Panc1 (cell line): ENCODE measurements at regions not wholly inside any gene's neighbourhood (a gene's known extent, or its start where the extent isn't known, plus 50 kb on each side); places are given as distances from the start of the nearest gene placed in this dataset.

Experiments used
- TF ChIP-seq, protein P1 (sequence below): fragments of 450-650 bp; IDR thresholded peaks from 2 replicates; pipeline ENCODE4 v1.5.1; 2017; ENCODE audit warnings: mild to moderate bottlenecking
- TF ChIP-seq, protein P2 (sequence below), 2 experiments: IDR thresholded peaks; 2 replicates each; pipeline ENCODE4 v1.6.1; 2011 to 2012; ENCODE audit warnings: low read depth in 2 of 2, control low read depth in 1 of 2, low read length in 1 of 2, mild to moderate bottlenecking in 1 of 2, moderate library complexity in 1 of 2; ENCODE audit not compliant: insufficient read depth in 1 of 2

DNA sequence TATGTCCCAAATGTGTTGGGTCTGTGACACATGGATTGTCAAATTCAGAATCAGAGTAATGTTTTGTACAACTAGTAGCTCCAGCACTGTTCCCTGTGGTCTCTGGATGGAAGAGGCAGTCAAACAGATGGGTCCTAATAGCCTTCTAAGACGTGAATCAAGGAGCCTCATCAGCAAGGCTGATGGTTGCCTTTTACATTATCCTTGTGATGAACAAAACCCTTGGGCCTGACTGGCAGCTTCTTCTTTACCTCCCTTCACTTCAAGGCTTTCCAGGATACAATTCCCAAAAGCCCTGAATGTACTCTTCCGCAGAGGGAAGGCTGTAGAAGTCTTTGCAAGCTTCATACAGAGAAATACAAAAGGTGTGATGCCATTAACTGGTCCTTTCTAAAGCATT lies 633.3 kb downstream of the USP25 start:
- TF ChIP-seq, protein P1, sequence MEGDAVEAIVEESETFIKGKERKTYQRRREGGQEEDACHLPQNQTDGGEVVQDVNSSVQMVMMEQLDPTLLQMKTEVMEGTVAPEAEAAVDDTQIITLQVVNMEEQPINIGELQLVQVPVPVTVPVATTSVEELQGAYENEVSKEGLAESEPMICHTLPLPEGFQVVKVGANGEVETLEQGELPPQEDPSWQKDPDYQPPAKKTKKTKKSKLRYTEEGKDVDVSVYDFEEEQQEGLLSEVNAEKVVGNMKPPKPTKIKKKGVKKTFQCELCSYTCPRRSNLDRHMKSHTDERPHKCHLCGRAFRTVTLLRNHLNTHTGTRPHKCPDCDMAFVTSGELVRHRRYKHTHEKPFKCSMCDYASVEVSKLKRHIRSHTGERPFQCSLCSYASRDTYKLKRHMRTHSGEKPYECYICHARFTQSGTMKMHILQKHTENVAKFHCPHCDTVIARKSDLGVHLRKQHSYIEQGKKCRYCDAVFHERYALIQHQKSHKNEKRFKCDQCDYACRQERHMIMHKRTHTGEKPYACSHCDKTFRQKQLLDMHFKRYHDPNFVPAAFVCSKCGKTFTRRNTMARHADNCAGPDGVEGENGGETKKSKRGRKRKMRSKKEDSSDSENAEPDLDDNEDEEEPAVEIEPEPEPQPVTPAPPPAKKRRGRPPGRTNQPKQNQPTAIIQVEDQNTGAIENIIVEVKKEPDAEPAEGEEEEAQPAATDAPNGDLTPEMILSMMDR = no peak
- TF ChIP-seq, protein P2, sequence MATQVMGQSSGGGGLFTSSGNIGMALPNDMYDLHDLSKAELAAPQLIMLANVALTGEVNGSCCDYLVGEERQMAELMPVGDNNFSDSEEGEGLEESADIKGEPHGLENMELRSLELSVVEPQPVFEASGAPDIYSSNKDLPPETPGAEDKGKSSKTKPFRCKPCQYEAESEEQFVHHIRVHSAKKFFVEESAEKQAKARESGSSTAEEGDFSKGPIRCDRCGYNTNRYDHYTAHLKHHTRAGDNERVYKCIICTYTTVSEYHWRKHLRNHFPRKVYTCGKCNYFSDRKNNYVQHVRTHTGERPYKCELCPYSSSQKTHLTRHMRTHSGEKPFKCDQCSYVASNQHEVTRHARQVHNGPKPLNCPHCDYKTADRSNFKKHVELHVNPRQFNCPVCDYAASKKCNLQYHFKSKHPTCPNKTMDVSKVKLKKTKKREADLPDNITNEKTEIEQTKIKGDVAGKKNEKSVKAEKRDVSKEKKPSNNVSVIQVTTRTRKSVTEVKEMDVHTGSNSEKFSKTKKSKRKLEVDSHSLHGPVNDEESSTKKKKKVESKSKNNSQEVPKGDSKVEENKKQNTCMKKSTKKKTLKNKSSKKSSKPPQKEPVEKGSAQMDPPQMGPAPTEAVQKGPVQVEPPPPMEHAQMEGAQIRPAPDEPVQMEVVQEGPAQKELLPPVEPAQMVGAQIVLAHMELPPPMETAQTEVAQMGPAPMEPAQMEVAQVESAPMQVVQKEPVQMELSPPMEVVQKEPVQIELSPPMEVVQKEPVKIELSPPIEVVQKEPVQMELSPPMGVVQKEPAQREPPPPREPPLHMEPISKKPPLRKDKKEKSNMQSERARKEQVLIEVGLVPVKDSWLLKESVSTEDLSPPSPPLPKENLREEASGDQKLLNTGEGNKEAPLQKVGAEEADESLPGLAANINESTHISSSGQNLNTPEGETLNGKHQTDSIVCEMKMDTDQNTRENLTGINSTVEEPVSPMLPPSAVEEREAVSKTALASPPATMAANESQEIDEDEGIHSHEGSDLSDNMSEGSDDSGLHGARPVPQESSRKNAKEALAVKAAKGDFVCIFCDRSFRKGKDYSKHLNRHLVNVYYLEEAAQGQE (IDR thresholded peaks at IDR 0.05; ENCODE audit: insufficient read depth in 1 of 2, low read depth in 2 of 2, low read length in 1 of 2) = no peak
